Esophagus squamous epithelium (tissue), 5 donors: ENCODE measurements at regions not wholly inside any gene's neighbourhood (a gene's known extent, or its start where the extent isn't known, plus 50 kb on each side); places are given as distances from the start of the nearest gene placed in this dataset.

Experiments
- DNase-seq: peaks from one replicate; lab custom pipeline; 2025; lab: John Stamatoyannopoulos, UW
- H3K27ac ChIP-seq, 4 donors: fragments of 200-600 bp; sonication (generic); one replicate each; pipeline ENCODE4 v1.5.1; 2016 to 2019; ENCODE audit warnings: mild to moderate bottlenecking in 1 of 4
- H3K27me3 ChIP-seq, 4 donors: fragments of 200-600 bp; sonication (generic); 1 replicate in 3 of 4; 2 replicates in 1 of 4; pipeline versions ENCODE4 v1.5.1 to v1.6.0; 2017 to 2021; ENCODE audit warnings: antibody characterized with exemption in 1 of 4
- H3K36me3 ChIP-seq, 3 donors: fragments of 200-600 bp; sonication (generic); one replicate each; pipeline ENCODE4 v1.5.1; 2016 to 2019
- H3K4me1 ChIP-seq, 3 donors: fragments of 200-600 bp; sonication (generic); one replicate each; pipeline ENCODE4 v1.5.1; 2017 to 2019
- H3K4me3 ChIP-seq, 4 donors: fragments of 200-600 bp; sonication (generic); 1 replicate in 3 of 4; 2 replicates in 1 of 4; pipeline ENCODE4 v1.5.1; 2016 to 2019; ENCODE audit warnings: mild to moderate bottlenecking in 2 of 4, moderate library complexity in 1 of 4
- H3K9me3 ChIP-seq, 3 donors: fragments of 200-600 bp; sonication (generic); one replicate each; pipeline ENCODE4 v1.5.1; 2016 to 2019
- POLR2A ChIP-seq, 4 donors: fragments of 450-650 bp; IDR thresholded peaks; one replicate each; pipeline ENCODE4 v1.6.1; 2017; ENCODE audit warnings: antibody characterized with exemption in 4 of 4, mild to moderate bottlenecking in 4 of 4, moderate library complexity in 3 of 4
- WGBS, 2 donors: methylation state at CpG; one replicate each; pipeline ENCODE4 v1.1.5; 2018; 5-methylcytosine and 5-hydroxymethylcytosine counted together
- intact Hi-C: fragments of 100-400 bp; cut with DNase I; formaldehyde crosslinking; loops from one replicate; pipeline ENCODE4 v1.15.0; 2022
- TF ChIP-seq, protein P1 (sequence below), 6 experiments: fragments of 450-650 bp in 4 of 6; fragments of 200-600 bp in 2 of 6; sonication (generic) in 2 of 6; IDR thresholded peaks; one replicate each; pipeline ENCODE4 v1.5.1; 2016 to 2019; ENCODE audit warnings: antibody characterized with exemption in 6 of 6, mild to moderate bottlenecking in 4 of 6, moderate library complexity in 4 of 6
- donor health status: DM: yes; HTN: yes; CAD: no.

DNA sequence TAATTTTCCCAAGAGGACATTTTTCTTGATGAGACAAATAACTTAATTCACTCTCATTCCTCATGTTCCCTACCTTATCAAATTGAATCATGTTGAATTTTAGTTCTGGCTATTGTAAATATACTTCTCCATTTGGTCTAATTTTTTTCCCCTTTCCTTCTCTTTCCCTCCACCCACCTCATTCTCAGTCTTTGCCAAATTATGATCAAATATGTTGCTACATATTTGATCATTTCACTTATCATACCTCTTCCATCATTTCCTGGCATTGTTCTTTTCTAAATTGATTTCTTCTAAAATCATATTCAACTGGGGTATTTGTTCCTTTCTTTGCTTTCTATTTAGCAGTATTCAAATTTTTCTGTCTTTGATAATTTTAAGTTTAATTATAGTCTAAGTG is 52.3 kb downstream of the HDGFL1 start:
- Histone ChIP-seq H3K4me1 (no peaks in the 10 kb centered on the region), H3K27me3 (no peaks in the 10 kb centered on the region), H3K9me3 (peaks cover 0 to 12% (median 0%) of the 10 kb centered on the region in 3 donors), H3K36me3 (no peaks in the 10 kb centered on the region), H3K27ac (no peak overlapping the region), H3K4me3 (no peak overlapping the region)
- no peak for TF ChIP-seq POLR2A (IDR thresholded peaks at IDR 0.05)
- TF ChIP-seq, protein P1, sequence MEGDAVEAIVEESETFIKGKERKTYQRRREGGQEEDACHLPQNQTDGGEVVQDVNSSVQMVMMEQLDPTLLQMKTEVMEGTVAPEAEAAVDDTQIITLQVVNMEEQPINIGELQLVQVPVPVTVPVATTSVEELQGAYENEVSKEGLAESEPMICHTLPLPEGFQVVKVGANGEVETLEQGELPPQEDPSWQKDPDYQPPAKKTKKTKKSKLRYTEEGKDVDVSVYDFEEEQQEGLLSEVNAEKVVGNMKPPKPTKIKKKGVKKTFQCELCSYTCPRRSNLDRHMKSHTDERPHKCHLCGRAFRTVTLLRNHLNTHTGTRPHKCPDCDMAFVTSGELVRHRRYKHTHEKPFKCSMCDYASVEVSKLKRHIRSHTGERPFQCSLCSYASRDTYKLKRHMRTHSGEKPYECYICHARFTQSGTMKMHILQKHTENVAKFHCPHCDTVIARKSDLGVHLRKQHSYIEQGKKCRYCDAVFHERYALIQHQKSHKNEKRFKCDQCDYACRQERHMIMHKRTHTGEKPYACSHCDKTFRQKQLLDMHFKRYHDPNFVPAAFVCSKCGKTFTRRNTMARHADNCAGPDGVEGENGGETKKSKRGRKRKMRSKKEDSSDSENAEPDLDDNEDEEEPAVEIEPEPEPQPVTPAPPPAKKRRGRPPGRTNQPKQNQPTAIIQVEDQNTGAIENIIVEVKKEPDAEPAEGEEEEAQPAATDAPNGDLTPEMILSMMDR (IDR thresholded peaks at IDR 0.05): no peak
- intact Hi-C loops: no loop called here
- no peak for DNase-seq

DNA sequence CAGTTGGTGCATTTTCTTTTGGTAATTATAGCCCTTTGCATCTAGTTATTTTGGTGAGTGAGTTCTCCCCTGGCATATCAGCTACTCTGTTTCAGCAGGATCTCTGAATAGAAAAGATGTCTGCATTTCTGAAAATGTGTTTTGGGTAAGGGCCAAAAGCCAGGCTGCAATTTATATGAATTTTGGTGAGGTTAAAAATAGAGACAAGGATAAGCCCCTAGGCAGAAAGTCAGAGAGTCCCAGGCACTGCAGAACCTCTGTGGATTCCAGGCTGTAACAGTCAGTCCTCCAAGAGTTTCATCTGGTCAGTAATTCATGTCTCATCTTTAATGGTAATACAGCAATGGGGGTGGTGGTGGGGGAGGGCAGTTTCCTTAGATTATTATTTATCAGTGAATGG is 53.0 kb downstream of the HDGFL1 start:
- no peaks in the 10 kb centered on the region for H3K36me3 ChIP-seq
- H3K4me3 ChIP-seq: no peak overlapping the region
- H3K9me3 ChIP-seq: peaks cover 0 to 12% (median 0%) of the 10 kb centered on the region in 3 donors
- no peak overlapping the region for H3K27ac ChIP-seq
- intact Hi-C loops: no loop called here
- no peak for TF ChIP-seq POLR2A (IDR thresholded peaks at IDR 0.05)
- TF ChIP-seq, protein P1 (IDR thresholded peaks at IDR 0.05): no peak
- H3K27me3 ChIP-seq: no peaks in the 10 kb centered on the region
- no peaks in the 10 kb centered on the region for H3K4me1 ChIP-seq
- no peak for DNase-seq

DNA sequence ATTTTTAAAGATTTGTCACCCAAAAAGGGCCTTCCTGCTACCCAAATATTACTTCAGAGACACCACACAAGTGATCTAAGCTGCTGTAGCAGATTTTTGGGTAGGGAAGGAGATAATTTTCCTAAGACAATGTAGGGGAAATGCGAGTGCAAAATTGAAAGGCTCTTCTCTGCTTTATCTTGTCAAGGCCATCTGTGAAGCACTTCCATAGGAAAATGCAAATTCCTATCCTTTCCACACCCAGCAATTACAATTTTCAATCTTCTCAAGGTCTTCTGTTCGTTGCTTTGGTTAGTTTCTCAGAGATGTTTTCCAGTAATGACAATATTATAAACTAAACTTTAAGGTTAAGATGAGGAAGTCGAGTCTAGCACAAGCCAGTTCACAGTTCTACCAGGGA is 53.4 kb downstream of the HDGFL1 start:
- TF ChIP-seq, protein P1 (IDR thresholded peaks at IDR 0.05): no peak
- TF ChIP-seq POLR2A (IDR thresholded peaks at IDR 0.05): no peak
- Histone ChIP-seq H3K4me1 (no peaks in the 10 kb centered on the region), H3K27ac (no peak overlapping the region), H3K36me3 (no peaks in the 10 kb centered on the region), H3K9me3 (peaks cover 0 to 9% (median 0%) of the 10 kb centered on the region in 3 donors), H3K27me3 (no peaks in the 10 kb centered on the region), H3K4me3 (no peak overlapping the region)
- intact Hi-C loops: no loop called here
- no peak for DNase-seq
- WGBS, 2 donors: 76 to 90% methylated on average over 3 of the region's 3 CpGs

DNA sequence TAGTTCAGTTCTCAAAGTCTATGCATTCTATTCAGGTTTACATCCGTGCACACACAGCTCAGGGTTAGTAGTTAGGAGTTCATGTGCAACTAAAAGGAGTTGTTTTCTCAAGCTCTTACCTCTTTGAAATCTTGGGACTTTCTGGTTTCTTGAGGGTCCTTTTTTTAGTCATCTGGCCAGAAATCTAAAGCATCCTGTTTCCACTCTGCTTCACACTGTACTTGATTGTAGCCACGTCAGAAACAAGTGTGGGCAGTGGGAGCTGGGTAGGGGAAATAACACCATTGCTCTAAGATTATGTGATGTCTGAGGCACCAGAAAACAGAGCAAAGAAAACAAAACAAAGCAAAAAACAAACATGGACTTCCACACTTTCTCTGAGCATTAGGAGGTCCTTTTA is 58.3 kb downstream of the HDGFL1 start:
- intact Hi-C loops: no loop called here

DNA sequence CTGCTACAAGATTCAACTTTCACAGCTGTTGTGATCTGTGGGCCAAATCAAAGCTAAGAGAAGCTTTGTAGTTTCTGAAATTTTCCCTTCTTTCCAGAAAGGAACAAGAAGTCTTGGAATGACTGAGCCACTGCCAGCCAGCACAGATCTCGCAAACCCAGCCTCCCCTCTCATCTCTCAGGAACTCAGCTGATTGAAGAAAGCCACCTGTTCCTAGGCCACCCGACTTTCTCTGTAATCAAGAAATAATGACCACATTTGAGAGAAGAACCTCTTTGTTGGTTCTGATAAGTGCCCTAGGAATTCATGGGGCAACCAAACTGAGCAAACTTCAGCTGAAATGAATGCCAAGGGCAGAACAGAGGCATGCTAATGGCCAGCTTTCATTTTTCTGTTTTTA is 61.7 kb downstream of the HDGFL1 start:
- DNase-seq: no peak
- WGBS, 2 donors: 50 to 55% methylated on average over 2 of the region's 2 CpGs
- Histone ChIP-seq H3K9me3 (no peaks in the 10 kb centered on the region), H3K27me3 (no peaks in the 10 kb centered on the region), H3K27ac (no peak overlapping the region), H3K4me3 (no peak overlapping the region), H3K4me1 (no peaks in the 10 kb centered on the region), H3K36me3 (no peaks in the 10 kb centered on the region)
- TF ChIP-seq, protein P1 (IDR thresholded peaks at IDR 0.05): no peak
- no peak for TF ChIP-seq POLR2A (IDR thresholded peaks at IDR 0.05)
- intact Hi-C loops: no loop called here

More for the DNA sequence above, 58.3 kb downstream of the HDGFL1 start:
- TF ChIP-seq, protein P1 (IDR thresholded peaks at IDR 0.05): no peak
- TF ChIP-seq POLR2A (IDR thresholded peaks at IDR 0.05): no peak
- Histone ChIP-seq H3K4me1 (no peaks in the 10 kb centered on the region), H3K27ac (no peak overlapping the region), H3K36me3 (no peaks in the 10 kb centered on the region), H3K9me3 (no peaks in the 10 kb centered on the region), H3K4me3 (no peak overlapping the region), H3K27me3 (no peaks in the 10 kb centered on the region)
- DNase-seq: no peak
- 71 to 72% methylated on average over 2 of the region's 2 CpGs for WGBS, 2 donors
